ENCODE measurements at regions not wholly inside any gene's neighbourhood (a gene's known extent, or its start where the extent isn't known, plus 50 kb on each side); places are given as distances from the start of the nearest gene placed in this dataset.

GRCh38 chr2:14424478-14425390, 207.8 kb upstream of the LRATD1 start:
- H3K27me3 ChIP-seq (ENCODE audit: control insufficient read depth, insufficient read depth, low read length): no peaks in the 10 kb centered on the region
- no peak overlapping the region for H3K4me2 ChIP-seq (ENCODE audit: extremely low read depth, insufficient read depth, low read length)
- H3K27ac ChIP-seq (ENCODE audit: insufficient read depth, low read length): no peak overlapping the region
- H4K20me1 ChIP-seq (ENCODE audit: control insufficient read depth, extremely low read depth, insufficient read depth, low read length): no peaks in the 10 kb centered on the region
- no peak overlapping the region for H3K9ac ChIP-seq (ENCODE audit: insufficient read depth, low read length)
- H3K4me1 ChIP-seq (ENCODE audit: control insufficient read depth, extremely low read depth, insufficient read depth, low read length): no peaks in the 10 kb centered on the region
- no peak overlapping the region for H2AFZ ChIP-seq (ENCODE audit: low read length)
- H3K4me3 ChIP-seq (replicated peaks in 1 of 4; ENCODE audit: control extremely low read depth in 1 of 4, insufficient read depth in 1 of 4, low read depth in 3 of 4, low read length in 4 of 4): no peak overlapping the region
- H3K36me3 ChIP-seq (ENCODE audit: control insufficient read depth, insufficient read depth, low read length): no peaks in the 10 kb centered on the region
- no peaks in the 10 kb centered on the region for H3K9me3 ChIP-seq (ENCODE audit: control insufficient read depth, insufficient read depth, low read depth, low read length)
- no peak for TF ChIP-seq EZH2 (IDR thresholded peaks at IDR 0.05; ENCODE audit: low read length, missing control alignments)
- TF ChIP-seq, protein P1, sequence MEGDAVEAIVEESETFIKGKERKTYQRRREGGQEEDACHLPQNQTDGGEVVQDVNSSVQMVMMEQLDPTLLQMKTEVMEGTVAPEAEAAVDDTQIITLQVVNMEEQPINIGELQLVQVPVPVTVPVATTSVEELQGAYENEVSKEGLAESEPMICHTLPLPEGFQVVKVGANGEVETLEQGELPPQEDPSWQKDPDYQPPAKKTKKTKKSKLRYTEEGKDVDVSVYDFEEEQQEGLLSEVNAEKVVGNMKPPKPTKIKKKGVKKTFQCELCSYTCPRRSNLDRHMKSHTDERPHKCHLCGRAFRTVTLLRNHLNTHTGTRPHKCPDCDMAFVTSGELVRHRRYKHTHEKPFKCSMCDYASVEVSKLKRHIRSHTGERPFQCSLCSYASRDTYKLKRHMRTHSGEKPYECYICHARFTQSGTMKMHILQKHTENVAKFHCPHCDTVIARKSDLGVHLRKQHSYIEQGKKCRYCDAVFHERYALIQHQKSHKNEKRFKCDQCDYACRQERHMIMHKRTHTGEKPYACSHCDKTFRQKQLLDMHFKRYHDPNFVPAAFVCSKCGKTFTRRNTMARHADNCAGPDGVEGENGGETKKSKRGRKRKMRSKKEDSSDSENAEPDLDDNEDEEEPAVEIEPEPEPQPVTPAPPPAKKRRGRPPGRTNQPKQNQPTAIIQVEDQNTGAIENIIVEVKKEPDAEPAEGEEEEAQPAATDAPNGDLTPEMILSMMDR (conservative IDR thresholded peaks at IDR 0.05 in 1 of 2, IDR thresholded peaks at IDR 0.05 in 1 of 2; ENCODE audit: low read depth in 1 of 2, low read length in 2 of 2): no peak
- H3K79me2 ChIP-seq (ENCODE audit: control insufficient read depth, insufficient read depth, low read length): no peaks in the 10 kb centered on the region
- no peak for DNase-seq (ENCODE audit: low read depth in 2 of 2)

DNA sequence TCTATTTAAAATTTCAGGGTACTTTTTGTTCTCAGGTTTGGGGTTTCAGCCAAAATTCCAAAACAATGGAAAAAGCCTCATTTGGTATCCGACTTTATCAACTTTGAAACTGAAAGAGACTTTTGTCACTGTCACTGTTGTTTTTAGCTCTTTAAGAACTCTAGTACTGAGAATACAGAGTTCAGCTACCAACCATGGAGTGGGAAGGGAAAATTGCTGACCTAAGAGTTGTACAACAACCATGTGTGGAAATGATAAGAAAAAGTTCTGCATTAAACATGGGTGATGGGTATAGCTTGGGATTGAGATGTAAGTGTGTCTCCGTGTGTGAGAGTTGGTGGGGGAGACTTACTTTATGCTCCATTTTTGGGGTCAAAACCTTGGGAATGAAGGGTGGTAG, 206.6 kb upstream of the LRATD1 start:
- Histone ChIP-seq H3K9ac (ENCODE audit: insufficient read depth, low read length) (no peak overlapping the region), H4K20me1 (ENCODE audit: control insufficient read depth, extremely low read depth, insufficient read depth, low read length) (no peaks in the 10 kb centered on the region), H3K4me3 (replicated peaks in 1 of 4; ENCODE audit: control extremely low read depth in 1 of 4, insufficient read depth in 1 of 4, low read depth in 3 of 4, low read length in 4 of 4) (no peak overlapping the region), H3K27me3 (ENCODE audit: control insufficient read depth, insufficient read depth, low read length) (no peaks in the 10 kb centered on the region), H2AFZ (ENCODE audit: low read length) (no peak overlapping the region), H3K4me2 (ENCODE audit: extremely low read depth, insufficient read depth, low read length) (no peak overlapping the region), H3K9me3 (ENCODE audit: control insufficient read depth, insufficient read depth, low read depth, low read length) (no peaks in the 10 kb centered on the region), H3K79me2 (ENCODE audit: control insufficient read depth, insufficient read depth, low read length) (no peaks in the 10 kb centered on the region), H3K36me3 (ENCODE audit: control insufficient read depth, insufficient read depth, low read length) (no peaks in the 10 kb centered on the region), H3K4me1 (ENCODE audit: control insufficient read depth, extremely low read depth, insufficient read depth, low read length) (no peaks in the 10 kb centered on the region), H3K27ac (ENCODE audit: insufficient read depth, low read length) (no peak overlapping the region)
- TF ChIP-seq, protein P1 (conservative IDR thresholded peaks at IDR 0.05 in 1 of 2, IDR thresholded peaks at IDR 0.05 in 1 of 2; ENCODE audit: low read depth in 1 of 2, low read length in 2 of 2): no peak
- TF ChIP-seq EZH2 (IDR thresholded peaks at IDR 0.05; ENCODE audit: low read length, missing control alignments): no peak
- DNase-seq (ENCODE audit: low read depth in 2 of 2): no peak

GRCh38 chr2:14428056-14428455, 204.5 kb upstream of the LRATD1 start:
- no peak overlapping the region for H3K27ac ChIP-seq (ENCODE audit: insufficient read depth, low read length)
- DNase-seq (ENCODE audit: low read depth in 2 of 2): peak; percentile 83 to 91
- no peaks in the 10 kb centered on the region for H3K9me3 ChIP-seq (ENCODE audit: control insufficient read depth, insufficient read depth, low read depth, low read length)
- H3K27me3 ChIP-seq (ENCODE audit: control insufficient read depth, insufficient read depth, low read length): no peaks in the 10 kb centered on the region
- H3K36me3 ChIP-seq (ENCODE audit: control insufficient read depth, insufficient read depth, low read length): no peaks in the 10 kb centered on the region
- no peak overlapping the region for H3K9ac ChIP-seq (ENCODE audit: insufficient read depth, low read length)
- no peak overlapping the region for H2AFZ ChIP-seq (ENCODE audit: low read length)
- H3K4me2 ChIP-seq (ENCODE audit: extremely low read depth, insufficient read depth, low read length): no peak overlapping the region
- TF ChIP-seq EZH2 (IDR thresholded peaks at IDR 0.05; ENCODE audit: low read length, missing control alignments): no peak
- TF ChIP-seq, protein P1 (conservative IDR thresholded peaks at IDR 0.05 in 1 of 2, IDR thresholded peaks at IDR 0.05 in 1 of 2; ENCODE audit: low read depth in 1 of 2, low read length in 2 of 2): peak; percentile 26 to 29
- no peaks in the 10 kb centered on the region for H3K4me1 ChIP-seq (ENCODE audit: control insufficient read depth, extremely low read depth, insufficient read depth, low read length)
- no peaks in the 10 kb centered on the region for H4K20me1 ChIP-seq (ENCODE audit: control insufficient read depth, extremely low read depth, insufficient read depth, low read length)
- H3K79me2 ChIP-seq (ENCODE audit: control insufficient read depth, insufficient read depth, low read length): no peaks in the 10 kb centered on the region
- H3K4me3 ChIP-seq (replicated peaks in 1 of 4; ENCODE audit: control extremely low read depth in 1 of 4, insufficient read depth in 1 of 4, low read depth in 3 of 4, low read length in 4 of 4): no peak overlapping the region
